Motor neuron (in vitro differentiated cells): ENCODE measurements at regions not wholly inside any gene's neighbourhood (a gene's known extent, or its start where the extent isn't known, plus 50 kb on each side); places are given as distances from the start of the nearest gene placed in this dataset.

ENCODE experiments used
- ATAC-seq, 8 experiments: fragments of 200-7000 bp; cut with Tn5 transposase; replicated peaks in 6 of 8; 2 replicates each; pipeline ENCODE4 v1.8.0; 2021; ENCODE audit warnings: mild to moderate bottlenecking in 8 of 8, moderate library complexity in 8 of 8
- H3K27ac ChIP-seq, 2 donors: fragments of 250-450 bp; sonication (Bioruptor Pico); 2 replicates each; pipeline ENCODE4 v1.9.0; 2021; ENCODE audit warnings: antibody characterized with exemption in 2 of 2, mild to moderate bottlenecking in 2 of 2, moderate library complexity in 1 of 2
- H3K4me1 ChIP-seq, 2 donors: fragments of 250-450 bp; sonication (Bioruptor Pico); replicated peaks in 1 of 2; 2 replicates each; pipeline ENCODE4 v1.6.1; 2021; ENCODE audit warnings: antibody characterized with exemption in 2 of 2, mild to moderate bottlenecking in 2 of 2, moderate library complexity in 1 of 2
- H3K4me3 ChIP-seq, 5 donors: fragments of 250-450 bp; sonication (Bioruptor Pico); 2 replicates each; pipeline ENCODE4 v1.9.0; 2021; ENCODE audit warnings: antibody characterized with exemption in 5 of 5, mild to moderate bottlenecking in 5 of 5, moderate library complexity in 4 of 5
- WGBS, 10 experiments: fragments of 450-650 bp; shearing (Covaris generic); methylation state at CpG; one replicate each; pipeline ENCODE4 v1.0.0; 2022; 5-methylcytosine and 5-hydroxymethylcytosine counted together
- in situ Hi-C, 9 experiments: fragments of 400-800 bp; cut with MboI; loops; one replicate each; pipeline ENCODE4 v1.15.0; 2021; ENCODE audit warnings: low sequenced_read_pairs in 9 of 9, low pct_unique_long_range_greater_than_20kb in 2 of 9; ENCODE audit not compliant: unreplicated experiment in 9 of 9

GRCh38 chr7:116153050-116153449, 57.3 kb upstream of the TES start:
- WGBS, 10 experiments = 65 to 100% (median 96%) methylated on average over 1 to 7 of the region's 9 CpGs; no CpG with 5 or more reads in 1 of the 10 experiments
- H3K27ac ChIP-seq = no peak overlapping the region
- no peak overlapping the region for H3K4me3 ChIP-seq
- no peaks in the 10 kb centered on the region for H3K4me1 ChIP-seq
- in situ Hi-C loops = no loop called here
- no peak for ATAC-seq

DNA sequence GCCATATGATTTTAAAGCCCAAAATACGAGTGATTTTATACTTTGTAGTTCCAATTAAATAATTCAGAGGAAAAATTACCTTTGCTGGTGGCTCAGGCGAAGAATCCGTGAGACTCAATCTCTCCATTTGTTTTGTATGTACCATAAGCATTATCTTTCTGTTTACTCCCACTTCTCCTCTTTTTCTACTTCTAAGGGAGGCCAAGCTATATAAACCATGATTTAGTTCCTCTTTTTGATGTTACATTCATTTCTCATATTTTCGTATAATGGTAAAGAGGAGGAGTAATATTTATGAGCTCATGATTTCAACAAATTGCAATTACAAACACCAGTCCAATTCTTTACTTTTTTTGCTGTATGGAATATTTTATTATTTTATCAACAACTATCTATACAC, 50.6 kb upstream of the TES start:
- 66 to 100% (median 92%) methylated on average over 3 to 4 of the region's 4 CpGs for WGBS, 10 experiments
- no peaks in the 10 kb centered on the region for H3K4me1 ChIP-seq
- no peak overlapping the region for H3K27ac ChIP-seq
- no peak for ATAC-seq
- no peak overlapping the region for H3K4me3 ChIP-seq
- in situ Hi-C loops = no loop called here
